Ishikawa (cell line): ENCODE measurements at regions not wholly inside any gene's neighbourhood (a gene's known extent, or its start where the extent isn't known, plus 50 kb on each side); places are given as distances from the start of the nearest gene placed in this dataset.

Experiments used
- CEBPB ChIP-seq: IDR thresholded peaks from 2 replicates; pipeline ENCODE4 v1.6.1; 2012
- CREB1 ChIP-seq: IDR thresholded peaks from 2 replicates; pipeline ENCODE4 v1.6.1; 2012; ENCODE audit warnings: low read depth
- EGR1 ChIP-seq: IDR thresholded peaks from 2 replicates; pipeline ENCODE4 v1.6.1; 2012
- EP300 ChIP-seq: IDR thresholded peaks from 2 replicates; pipeline ENCODE4 v1.6.1; 2012; ENCODE audit warnings: borderline replicate concordance
- RAD21 ChIP-seq: IDR thresholded peaks from 2 replicates; pipeline ENCODE4 v1.6.1; 2012; ENCODE audit warnings: low read depth
- TAF1 ChIP-seq: IDR thresholded peaks from 2 replicates; pipeline ENCODE4 v1.6.1; 2012; ENCODE audit warnings: low read depth, mild to moderate bottlenecking
- TCF12 ChIP-seq: IDR thresholded peaks from 2 replicates; pipeline ENCODE4 v1.6.1; 2012; ENCODE audit warnings: low read depth
- TEAD4 ChIP-seq: IDR thresholded peaks from 2 replicates; pipeline ENCODE4 v1.6.1; 2012
- ZBTB7A ChIP-seq: IDR thresholded peaks from 2 replicates; pipeline ENCODE4 v1.6.1; 2012; ENCODE audit warnings: low read depth
- TF ChIP-seq, protein P1 (sequence below): IDR thresholded peaks from 2 replicates; pipeline ENCODE4 v1.6.1; 2012
- TF ChIP-seq, protein P2 (sequence below): IDR thresholded peaks from 2 replicates; pipeline ENCODE4 v1.6.1; 2012; ENCODE audit warnings: low read depth, mild to moderate bottlenecking
- TF ChIP-seq, protein P3 (sequence below): IDR thresholded peaks from 2 replicates; pipeline ENCODE4 v1.6.1; 2012

DNA sequence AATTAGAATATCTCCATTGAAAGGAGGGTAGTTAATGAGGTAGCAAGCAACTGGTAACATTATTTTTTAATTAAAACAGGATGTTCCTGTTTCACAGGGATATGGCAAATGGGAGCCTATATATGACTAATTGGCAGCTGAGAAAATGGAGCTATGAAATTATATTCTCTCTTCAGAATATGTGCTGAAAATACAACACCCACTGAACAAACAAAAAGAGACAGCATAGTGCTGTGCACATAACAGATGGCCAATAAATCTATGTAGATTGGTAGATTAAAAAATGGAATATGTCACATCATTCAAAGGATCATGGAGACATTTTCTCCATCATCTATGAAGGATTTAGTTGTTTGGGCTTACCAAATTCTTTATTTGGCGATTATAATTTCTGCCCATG is 362.0 kb downstream of the GPR37 start:
- TF ChIP-seq EGR1 (no peak), CEBPB (no peak), TAF1 (no peak), CREB1 (no peak), EP300 (no peak), RAD21 (no peak), TCF12 (no peak), ZBTB7A (no peak), TEAD4 (no peak)
- TF ChIP-seq, protein P1, sequence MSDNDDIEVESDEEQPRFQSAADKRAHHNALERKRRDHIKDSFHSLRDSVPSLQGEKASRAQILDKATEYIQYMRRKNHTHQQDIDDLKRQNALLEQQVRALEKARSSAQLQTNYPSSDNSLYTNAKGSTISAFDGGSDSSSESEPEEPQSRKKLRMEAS = no peak
- TF ChIP-seq, protein P2, sequence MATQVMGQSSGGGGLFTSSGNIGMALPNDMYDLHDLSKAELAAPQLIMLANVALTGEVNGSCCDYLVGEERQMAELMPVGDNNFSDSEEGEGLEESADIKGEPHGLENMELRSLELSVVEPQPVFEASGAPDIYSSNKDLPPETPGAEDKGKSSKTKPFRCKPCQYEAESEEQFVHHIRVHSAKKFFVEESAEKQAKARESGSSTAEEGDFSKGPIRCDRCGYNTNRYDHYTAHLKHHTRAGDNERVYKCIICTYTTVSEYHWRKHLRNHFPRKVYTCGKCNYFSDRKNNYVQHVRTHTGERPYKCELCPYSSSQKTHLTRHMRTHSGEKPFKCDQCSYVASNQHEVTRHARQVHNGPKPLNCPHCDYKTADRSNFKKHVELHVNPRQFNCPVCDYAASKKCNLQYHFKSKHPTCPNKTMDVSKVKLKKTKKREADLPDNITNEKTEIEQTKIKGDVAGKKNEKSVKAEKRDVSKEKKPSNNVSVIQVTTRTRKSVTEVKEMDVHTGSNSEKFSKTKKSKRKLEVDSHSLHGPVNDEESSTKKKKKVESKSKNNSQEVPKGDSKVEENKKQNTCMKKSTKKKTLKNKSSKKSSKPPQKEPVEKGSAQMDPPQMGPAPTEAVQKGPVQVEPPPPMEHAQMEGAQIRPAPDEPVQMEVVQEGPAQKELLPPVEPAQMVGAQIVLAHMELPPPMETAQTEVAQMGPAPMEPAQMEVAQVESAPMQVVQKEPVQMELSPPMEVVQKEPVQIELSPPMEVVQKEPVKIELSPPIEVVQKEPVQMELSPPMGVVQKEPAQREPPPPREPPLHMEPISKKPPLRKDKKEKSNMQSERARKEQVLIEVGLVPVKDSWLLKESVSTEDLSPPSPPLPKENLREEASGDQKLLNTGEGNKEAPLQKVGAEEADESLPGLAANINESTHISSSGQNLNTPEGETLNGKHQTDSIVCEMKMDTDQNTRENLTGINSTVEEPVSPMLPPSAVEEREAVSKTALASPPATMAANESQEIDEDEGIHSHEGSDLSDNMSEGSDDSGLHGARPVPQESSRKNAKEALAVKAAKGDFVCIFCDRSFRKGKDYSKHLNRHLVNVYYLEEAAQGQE = no peak
- TF ChIP-seq, protein P3, sequence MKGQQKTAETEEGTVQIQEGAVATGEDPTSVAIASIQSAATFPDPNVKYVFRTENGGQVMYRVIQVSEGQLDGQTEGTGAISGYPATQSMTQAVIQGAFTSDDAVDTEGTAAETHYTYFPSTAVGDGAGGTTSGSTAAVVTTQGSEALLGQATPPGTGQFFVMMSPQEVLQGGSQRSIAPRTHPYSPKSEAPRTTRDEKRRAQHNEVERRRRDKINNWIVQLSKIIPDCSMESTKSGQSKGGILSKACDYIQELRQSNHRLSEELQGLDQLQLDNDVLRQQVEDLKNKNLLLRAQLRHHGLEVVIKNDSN = no peak
